GM18511 (cell line): ENCODE measurements at regions not wholly inside any gene's neighbourhood (a gene's known extent, or its start where the extent isn't known, plus 50 kb on each side); places are given as distances from the start of the nearest gene placed in this dataset.

Experiments
- ATAC-seq: cut with Tn5 transposase; IDR thresholded peaks from one replicate; pipeline ENCODE4 v1.9.1; 2021; ENCODE audit warnings: mild to moderate bottlenecking, moderate library complexity; ENCODE audit not compliant: unreplicated experiment

DNA sequence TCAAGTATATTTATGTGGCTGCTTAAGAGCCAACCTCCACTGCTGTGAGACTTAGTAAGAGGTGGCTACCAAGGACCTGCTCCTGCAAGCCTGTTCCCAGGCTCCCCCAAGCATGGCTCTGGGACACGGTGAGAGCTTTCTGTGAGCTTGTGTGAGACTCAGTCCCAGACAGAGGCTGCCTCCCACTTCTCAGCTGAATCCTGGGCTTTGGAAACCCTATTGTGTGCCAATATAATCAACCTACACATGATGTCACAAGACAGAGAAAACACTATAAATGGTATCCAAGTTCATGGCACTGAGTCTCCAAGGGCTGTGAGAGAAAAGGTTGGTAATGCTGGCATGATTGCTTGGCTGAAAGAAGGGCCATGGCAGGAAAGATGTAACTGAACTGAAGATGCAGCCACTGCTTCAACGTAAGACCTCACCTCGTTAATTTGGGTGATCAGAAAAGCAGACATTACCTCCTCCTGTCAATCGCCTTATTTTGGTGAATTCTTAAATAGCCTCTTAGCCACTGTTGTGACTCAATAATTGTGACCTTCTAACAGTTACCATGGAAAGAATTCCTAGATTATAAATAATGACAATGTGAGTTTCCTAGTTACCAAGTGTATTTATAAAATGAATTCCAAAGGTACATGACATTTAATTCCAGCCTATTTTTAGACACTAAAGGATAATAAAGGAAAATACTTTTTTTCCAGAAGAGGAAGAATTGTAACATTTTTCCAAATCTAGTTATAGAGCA lies 332.0 kb downstream of the IRS2 start:
- ATAC-seq: no peak

GRCh38 chr13:109451726-109452125 lies 334.7 kb downstream of the IRS2 start:
- ATAC-seq: no peak

GRCh38 chr13:109448629-109449028 lies 337.8 kb downstream of the IRS2 start:
- ATAC-seq: no peak

DNA sequence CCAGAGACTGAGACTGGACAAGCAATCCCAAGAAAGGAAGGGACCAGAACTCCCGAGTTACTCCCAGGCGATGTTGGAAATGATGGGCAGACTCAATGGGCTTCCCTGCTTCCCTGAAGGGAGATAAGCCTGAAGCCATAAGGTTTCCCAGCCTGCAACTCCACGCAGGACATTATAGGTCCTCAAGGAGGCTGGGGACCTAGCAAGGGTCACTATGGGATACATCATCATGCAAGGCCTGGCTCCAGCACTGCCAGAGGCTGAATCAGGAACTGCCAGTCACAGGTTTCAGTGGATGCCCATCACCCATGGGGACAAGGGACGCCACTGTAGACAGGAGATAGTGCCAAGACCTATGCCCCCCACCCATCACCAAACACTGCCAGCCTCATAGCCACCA lies 338.7 kb downstream of the IRS2 start:
- ATAC-seq: no peak

DNA sequence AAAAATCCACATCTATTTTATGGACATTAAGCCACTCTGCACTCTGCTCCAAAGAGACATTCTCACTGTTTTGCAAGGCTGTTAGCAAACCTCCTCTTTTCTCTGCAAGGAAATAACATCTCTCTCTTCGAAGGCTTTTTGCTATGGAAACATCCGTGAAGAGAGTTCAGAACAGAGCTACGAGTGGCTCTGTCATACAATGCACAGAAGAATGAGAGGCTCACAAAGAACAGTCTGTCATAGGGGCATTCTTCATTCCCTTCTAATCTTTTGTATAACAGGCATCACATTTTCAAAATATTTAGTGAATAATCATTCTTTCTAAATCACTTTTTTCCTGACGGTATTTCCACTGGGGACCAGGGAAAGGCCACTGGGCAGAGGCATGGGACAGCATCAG lies 346.1 kb downstream of the IRS2 start:
- ATAC-seq: no peak

DNA sequence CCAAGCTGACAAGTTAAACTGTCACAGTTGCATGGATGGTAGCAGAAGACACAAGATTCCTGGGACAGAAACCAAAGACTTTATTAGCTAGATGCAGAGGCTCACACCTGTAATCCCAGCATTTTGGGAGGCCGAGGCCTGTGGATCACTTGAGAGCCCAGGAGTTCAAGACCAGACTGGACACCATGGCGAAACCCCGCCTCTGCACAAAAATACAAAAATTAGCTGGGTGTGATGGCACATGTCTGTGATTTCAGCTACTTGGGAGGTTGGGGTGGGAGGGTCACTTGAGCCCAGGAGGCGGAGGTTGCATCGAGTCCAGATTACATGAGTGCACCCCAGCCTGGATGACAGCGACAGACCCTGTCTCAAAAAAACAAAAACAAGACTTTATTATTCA lies 346.6 kb downstream of the IRS2 start:
- ATAC-seq: no peak

- ATAC-seq: no peak
These were observed 349.5 kb downstream of the IRS2 start for GRCh38 chr13:109436841-109437240.

- ATAC-seq: no peak
These were observed 350.2 kb downstream of the IRS2 start for GRCh38 chr13:109436055-109436622.

GRCh38 chr13:109431217-109431616 lies 355.2 kb downstream of the IRS2 start:
- ATAC-seq: no peak

DNA sequence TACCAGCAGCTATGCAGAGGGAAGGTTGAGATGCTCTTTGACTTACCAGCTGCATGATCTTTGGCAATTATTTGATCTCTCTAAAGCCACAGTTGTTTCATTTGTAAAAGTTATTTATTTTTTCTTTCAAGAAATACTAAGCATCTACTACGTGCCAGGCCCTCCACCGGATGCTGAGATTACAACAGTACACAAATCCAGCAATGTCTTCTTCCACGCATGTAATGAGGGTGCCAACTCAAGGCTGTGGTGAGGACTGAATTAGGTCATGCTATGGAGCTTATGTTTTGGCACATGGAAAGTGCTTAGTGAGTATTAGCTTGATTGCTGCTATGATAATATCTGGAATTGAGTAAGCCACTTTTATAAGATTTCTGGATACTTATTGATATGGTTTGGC lies 358.2 kb downstream of the IRS2 start:
- no peak for ATAC-seq

DNA sequence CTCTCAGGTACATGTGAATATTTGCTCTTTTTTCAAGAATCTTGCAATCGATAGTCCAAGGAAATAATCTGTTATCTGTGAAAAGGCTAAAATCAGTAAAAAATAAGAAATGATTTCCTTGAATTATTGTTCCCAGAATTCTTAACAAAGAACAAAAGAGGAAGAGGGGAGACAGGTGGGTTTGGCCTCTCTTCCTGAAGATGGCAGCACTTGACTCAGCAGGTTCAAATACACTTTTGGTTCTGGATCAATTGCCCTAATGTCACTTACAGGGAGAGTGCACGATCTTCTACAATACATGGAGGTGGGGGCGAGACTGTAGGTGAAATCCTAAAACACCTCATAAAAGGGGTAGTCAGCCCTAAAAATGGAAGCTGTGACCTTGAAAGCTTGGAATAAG lies 358.7 kb downstream of the IRS2 start:
- no peak for ATAC-seq

DNA sequence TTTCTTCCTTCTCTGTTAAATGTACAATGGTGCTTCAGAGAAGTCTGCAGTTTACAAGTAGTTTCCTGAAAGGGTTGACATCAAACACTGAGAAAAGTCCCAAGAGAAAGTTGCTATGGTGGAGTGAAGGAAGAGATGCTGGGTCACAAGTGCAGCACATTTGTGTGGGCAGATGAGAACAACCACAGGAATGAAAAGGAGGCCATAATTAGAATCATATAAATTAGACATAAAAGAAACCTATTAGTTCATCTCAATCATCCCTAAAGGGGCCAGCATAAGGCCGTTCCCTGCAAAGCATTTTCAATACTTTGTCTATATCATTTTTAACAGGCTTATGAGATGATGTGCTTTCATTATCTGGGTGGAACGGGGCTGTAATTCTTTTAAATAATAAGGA lies 359.2 kb downstream of the IRS2 start:
- no peak for ATAC-seq

- ATAC-seq: no peak
These were observed 359.7 kb downstream of the IRS2 start for GRCh38 chr13:109426690-109426990.

GRCh38 chr13:109425821-109426689 lies 360.3 kb downstream of the IRS2 start:
- no peak for ATAC-seq

DNA sequence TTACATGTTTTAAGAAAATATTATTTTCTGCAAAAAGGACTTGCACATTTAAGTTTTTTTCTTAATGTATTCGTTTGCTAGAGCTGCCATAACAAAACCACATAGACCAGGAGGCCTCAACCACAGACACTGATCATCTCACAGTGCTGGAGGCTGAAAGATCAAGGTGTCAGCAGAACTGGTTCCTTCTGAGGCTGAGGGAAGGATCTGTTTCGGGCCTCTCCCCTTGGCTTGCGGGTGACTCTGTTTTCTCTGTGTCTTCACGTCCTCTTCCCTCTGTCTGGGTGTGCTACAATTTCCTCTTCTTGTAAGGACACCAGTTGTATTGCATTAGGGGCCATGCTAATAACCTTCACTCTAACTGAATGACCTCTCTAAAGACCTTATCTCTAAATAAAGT lies 364.2 kb downstream of the IRS2 start:
- no peak for ATAC-seq

DNA sequence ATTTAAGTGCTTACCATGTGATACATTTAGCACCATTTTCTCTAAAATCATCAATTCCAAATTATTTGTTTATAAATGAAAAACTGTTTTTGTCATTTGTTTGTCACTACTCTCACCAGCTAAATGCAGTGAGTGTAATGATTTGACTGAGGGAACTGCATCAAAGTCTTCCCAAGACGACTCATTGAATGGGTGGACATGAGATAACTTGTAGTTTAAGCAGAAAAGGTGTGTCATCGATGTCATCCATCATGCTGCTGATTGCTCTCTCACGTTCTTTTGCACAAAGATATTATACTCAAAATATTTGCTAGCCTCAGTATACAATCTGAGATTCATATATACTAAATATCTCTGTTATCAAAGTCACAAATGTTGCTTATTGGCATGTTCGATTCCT lies 366.5 kb downstream of the IRS2 start:
- ATAC-seq: no peak

GRCh38 chr13:109418111-109418510 lies 368.3 kb downstream of the IRS2 start:
- ATAC-seq: no peak

DNA sequence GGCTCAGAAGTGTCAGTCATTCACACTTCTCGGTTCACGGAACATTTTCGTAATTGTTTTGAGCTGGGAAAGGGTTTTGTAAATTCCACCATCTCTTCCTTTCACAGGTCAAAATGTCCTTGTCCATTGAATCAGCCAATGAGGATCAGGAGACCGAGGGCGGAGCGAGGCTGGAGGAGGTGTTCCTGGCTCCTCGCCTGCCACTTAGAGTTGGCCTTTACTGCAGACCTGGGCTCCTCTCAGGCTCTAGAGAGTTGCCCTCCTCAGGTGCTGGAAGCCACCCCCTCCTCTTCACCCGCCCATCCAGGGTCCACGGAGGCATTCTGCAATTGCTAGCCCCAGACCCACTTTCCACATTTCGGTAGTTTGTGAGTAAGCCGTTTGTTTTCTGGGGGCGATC lies 370.4 kb downstream of the IRS2 start:
- ATAC-seq: no peak

GRCh38 chr13:109415057-109415456 lies 371.3 kb downstream of the IRS2 start:
- no peak for ATAC-seq

- ATAC-seq: no peak
These were observed 374.0 kb downstream of the IRS2 start for GRCh38 chr13:109412283-109412901.

DNA sequence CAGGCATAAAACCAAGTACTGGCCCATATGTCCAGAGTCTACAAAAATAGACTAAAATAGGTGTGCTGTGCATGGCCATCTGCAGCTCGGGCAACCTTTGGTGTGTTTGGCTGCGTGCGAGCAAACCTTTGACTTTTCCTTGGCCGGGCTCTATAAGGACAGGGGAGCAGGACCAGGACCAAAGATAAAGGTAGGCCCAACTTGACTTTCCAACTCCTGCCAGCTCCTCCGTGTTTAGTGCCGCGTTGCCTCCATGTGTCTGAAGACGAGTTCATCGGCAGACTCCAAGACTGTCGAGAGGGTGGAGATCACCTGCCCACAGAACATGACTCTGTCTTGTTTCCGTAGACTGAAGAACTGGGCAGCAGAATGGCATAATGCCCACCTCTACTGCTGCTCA lies 375.5 kb downstream of the IRS2 start:
- no peak for ATAC-seq
